Transverse colon (tissue), 4 donors: ENCODE measurements at regions not wholly inside any gene's neighbourhood (a gene's known extent, or its start where the extent isn't known, plus 50 kb on each side); places are given as distances from the start of the nearest gene placed in this dataset.

Experiments used
- DNase-seq: peaks from one replicate; pipeline ENCODE4 v3.0.0-alpha.2; 2019
- H3K27ac ChIP-seq, 4 donors: fragments of 200-600 bp; sonication (generic); 2 replicates each; pipeline ENCODE4 v1.5.1; 2016 to 2018; ENCODE audit warnings: inconsistent platforms in 4 of 4
- H3K27me3 ChIP-seq: fragments of 200-600 bp; sonication (generic); 2 replicates; pipeline ENCODE4 v1.5.1; 2017; ENCODE audit warnings: inconsistent platforms
- H3K36me3 ChIP-seq, 4 donors: fragments of 200-600 bp; sonication (generic); 2 replicates each; pipeline ENCODE4 v1.5.1; 2017 to 2019; ENCODE audit warnings: inconsistent platforms in 4 of 4
- H3K4me1 ChIP-seq, 4 donors: fragments of 200-600 bp; sonication (generic); 2 replicates each; pipeline ENCODE4 v1.5.1; 2017 to 2020; ENCODE audit warnings: inconsistent platforms in 4 of 4
- H3K4me3 ChIP-seq, 4 donors: fragments of 200-600 bp; sonication (generic); 1 replicate in 1 of 4; 2 replicates in 3 of 4; pipeline versions ENCODE4 v1.5.1 to v1.6.1; 2017 to 2019; ENCODE audit warnings: inconsistent platforms in 4 of 4
- H3K9me3 ChIP-seq, 2 donors: fragments of 200-600 bp; sonication (generic); 2 replicates each; pipeline ENCODE4 v1.5.1; 2017 to 2019; ENCODE audit warnings: inconsistent platforms in 2 of 2
- EP300 ChIP-seq: sonication (generic); formaldehyde crosslinking; IDR thresholded peaks from one replicate; pipeline ENCODE4 v1.6.1; 2017; ENCODE audit warnings: antibody characterized with exemption, low read depth
- POLR2A ChIP-seq: fragments of 450-650 bp; IDR thresholded peaks from one replicate; pipeline ENCODE4 v1.6.1; 2016; ENCODE audit warnings: antibody characterized with exemption, mild to moderate bottlenecking, moderate library complexity
- POLR2AphosphoS5 ChIP-seq, 3 donors: sonication (generic); formaldehyde crosslinking; IDR thresholded peaks; one replicate each; pipeline ENCODE4 v1.6.1; 2016; ENCODE audit warnings: antibody characterized with exemption in 3 of 3
- WGBS, 2 donors: methylation state at CpG; one replicate each; pipeline ENCODE4 v1.1.5; 2018; ENCODE audit warnings: low coverage in 1 of 2; 5-methylcytosine and 5-hydroxymethylcytosine counted together
- in situ Hi-C, 4 donors: fragments of 200-750 bp; cut with MboI; loops; one replicate each; pipeline versions ENCODE4 v1.15.0 to v1.15.1; 2017; ENCODE audit warnings: low sequenced_read_pairs in 3 of 4, low pct_ligation_motif_present in 1 of 4, low pct_unique_long_range_greater_than_20kb in 1 of 4
- intact Hi-C: fragments of 100-400 bp; cut with DNase I; formaldehyde crosslinking; loops from one replicate; pipeline ENCODE4 v1.15.1; 2023; ENCODE audit warnings: low total_unique reads
- TF ChIP-seq, protein P1 (sequence below), 5 experiments: fragments of 200-600 bp in 3 of 5; fragments of 450-650 bp in 2 of 5; sonication (generic) in 3 of 5; IDR thresholded peaks; 1 replicate in 2 of 5; 2 replicates in 3 of 5; pipeline ENCODE4 v1.5.1; 2016 to 2017; ENCODE audit warnings: antibody characterized with exemption in 5 of 5, inconsistent platforms in 3 of 5, mild to moderate bottlenecking in 2 of 5, moderate library complexity in 1 of 5

DNA sequence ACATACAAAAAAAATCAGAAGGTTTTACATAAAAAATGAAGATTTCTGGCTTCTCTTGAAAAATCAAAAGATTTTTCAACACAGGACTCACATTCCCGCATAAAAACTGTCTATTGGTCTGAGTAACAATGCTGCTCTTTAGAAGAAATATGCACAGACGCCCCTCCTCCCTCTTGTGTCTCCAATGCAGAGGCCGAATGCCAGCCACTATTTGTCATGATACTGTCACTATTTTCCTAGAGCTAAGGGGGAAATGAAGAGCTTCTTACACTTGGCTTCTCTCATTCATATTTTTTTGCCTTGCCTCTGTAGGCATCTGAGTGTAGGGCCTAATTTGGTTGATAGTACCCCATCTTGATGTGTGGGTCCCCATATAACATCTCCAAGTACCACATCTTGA lies 98.0 kb downstream of the BBS10 start:
- no peak for DNase-seq
- in situ Hi-C loops (no loop called here), intact Hi-C loops (no loop called here)
- no peaks in the 10 kb centered on the region for H3K4me1 ChIP-seq
- TF ChIP-seq POLR2A (no peak), POLR2AphosphoS5 (IDR thresholded peaks at IDR 0.05) (no peak), EP300 (no peak)
- TF ChIP-seq, protein P1, sequence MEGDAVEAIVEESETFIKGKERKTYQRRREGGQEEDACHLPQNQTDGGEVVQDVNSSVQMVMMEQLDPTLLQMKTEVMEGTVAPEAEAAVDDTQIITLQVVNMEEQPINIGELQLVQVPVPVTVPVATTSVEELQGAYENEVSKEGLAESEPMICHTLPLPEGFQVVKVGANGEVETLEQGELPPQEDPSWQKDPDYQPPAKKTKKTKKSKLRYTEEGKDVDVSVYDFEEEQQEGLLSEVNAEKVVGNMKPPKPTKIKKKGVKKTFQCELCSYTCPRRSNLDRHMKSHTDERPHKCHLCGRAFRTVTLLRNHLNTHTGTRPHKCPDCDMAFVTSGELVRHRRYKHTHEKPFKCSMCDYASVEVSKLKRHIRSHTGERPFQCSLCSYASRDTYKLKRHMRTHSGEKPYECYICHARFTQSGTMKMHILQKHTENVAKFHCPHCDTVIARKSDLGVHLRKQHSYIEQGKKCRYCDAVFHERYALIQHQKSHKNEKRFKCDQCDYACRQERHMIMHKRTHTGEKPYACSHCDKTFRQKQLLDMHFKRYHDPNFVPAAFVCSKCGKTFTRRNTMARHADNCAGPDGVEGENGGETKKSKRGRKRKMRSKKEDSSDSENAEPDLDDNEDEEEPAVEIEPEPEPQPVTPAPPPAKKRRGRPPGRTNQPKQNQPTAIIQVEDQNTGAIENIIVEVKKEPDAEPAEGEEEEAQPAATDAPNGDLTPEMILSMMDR (IDR thresholded peaks at IDR 0.05): no peak
- no peak overlapping the region for H3K27ac ChIP-seq
- H3K27me3 ChIP-seq: no peaks in the 10 kb centered on the region
- 57 to 65% methylated on average over 1 to 3 of the region's 3 CpGs for WGBS, 2 donors
- H3K4me3 ChIP-seq: no peak overlapping the region
- H3K36me3 ChIP-seq: no peaks in the 10 kb centered on the region
- no peaks in the 10 kb centered on the region for H3K9me3 ChIP-seq

- Histone ChIP-seq H3K27me3 (no peaks in the 10 kb centered on the region), H3K4me1 (no peaks in the 10 kb centered on the region), H3K36me3 (no peaks in the 10 kb centered on the region), H3K27ac (no peak overlapping the region), H3K9me3 (no peaks in the 10 kb centered on the region), H3K4me3 (no peak overlapping the region)
- WGBS, 2 donors: 67 to 83% methylated on average over 2 of the region's 2 CpGs
- intact Hi-C loops: no loop called here
- no peak for TF ChIP-seq POLR2A
- no peak for TF ChIP-seq POLR2AphosphoS5 (IDR thresholded peaks at IDR 0.05)
- in situ Hi-C loops: no loop called here
- no peak for DNase-seq
These were observed 98.7 kb downstream of the BBS10 start for GRCh38 chr12:76249501-76249900.

DNA sequence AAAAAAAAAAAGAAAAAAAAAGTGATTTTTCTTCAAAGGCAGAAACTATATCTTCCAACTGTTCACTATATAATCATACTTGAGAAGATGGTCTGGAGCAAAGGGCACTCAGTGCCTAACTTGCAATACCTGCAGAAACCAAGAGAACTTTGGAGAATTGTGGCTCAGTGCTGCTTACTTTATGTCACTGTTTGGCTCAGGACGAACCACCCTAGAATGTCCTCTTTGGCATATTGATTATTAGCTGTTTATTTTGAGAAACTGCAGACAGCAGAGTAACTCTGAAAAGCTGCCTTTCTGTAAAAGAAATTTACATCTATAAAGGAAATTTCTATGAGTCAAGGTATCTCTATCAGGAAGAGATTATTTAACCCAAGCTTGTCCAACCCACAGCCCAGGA lies 100.2 kb downstream of the BBS10 start:
- no peak for DNase-seq
- 91% methylated on average over 1 of the region's 1 CpG; no CpG with 5 or more reads in 1 of the 2 donors for WGBS, 2 donors
- Histone ChIP-seq H3K9me3 (no peaks in the 10 kb centered on the region), H3K4me3 (no peak overlapping the region), H3K27me3 (no peaks in the 10 kb centered on the region), H3K27ac (no peak overlapping the region), H3K36me3 (no peaks in the 10 kb centered on the region), H3K4me1 (no peaks in the 10 kb centered on the region)
- TF ChIP-seq POLR2A: no peak
- no peak for TF ChIP-seq EP300
- TF ChIP-seq, protein P1 (IDR thresholded peaks at IDR 0.05): no peak
- TF ChIP-seq POLR2AphosphoS5 (IDR thresholded peaks at IDR 0.05): no peak
- intact Hi-C loops (no loop called here), in situ Hi-C loops (no loop called here)

DNA sequence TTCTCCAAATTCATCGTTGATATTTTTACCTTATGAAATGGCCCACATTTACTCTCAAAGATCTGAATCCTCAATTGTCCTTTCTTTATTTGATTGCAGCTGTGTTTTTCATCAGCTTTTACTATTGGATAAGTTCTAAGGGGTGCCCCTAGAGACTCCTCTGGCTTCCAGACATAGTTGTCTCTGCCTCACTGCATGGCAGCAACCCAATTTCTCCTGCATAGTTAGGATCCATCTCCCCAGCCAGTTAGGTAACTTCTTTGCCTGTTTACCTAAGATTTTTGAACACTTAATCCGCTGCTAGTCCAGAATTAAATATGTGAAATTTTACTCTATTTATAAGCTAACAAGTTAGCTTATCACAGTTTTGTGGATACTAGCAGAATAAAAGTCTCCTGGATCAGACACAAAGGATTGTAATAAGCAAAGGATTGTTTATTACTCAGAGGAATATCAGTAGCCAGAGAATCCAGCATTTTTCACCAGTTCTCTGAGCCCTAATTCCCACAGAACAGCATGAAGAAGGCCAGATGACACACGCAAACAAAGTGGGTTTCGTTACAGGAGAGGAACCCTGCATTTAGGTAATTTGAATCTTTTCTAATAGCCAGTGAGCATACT lies 101.1 kb downstream of the BBS10 start:
- in situ Hi-C loops (no loop called here), intact Hi-C loops (no loop called here)
- no peak for TF ChIP-seq EP300
- Histone ChIP-seq H3K27ac (no peak overlapping the region), H3K27me3 (no peaks in the 10 kb centered on the region), H3K4me3 (no peak overlapping the region), H3K36me3 (no peaks in the 10 kb centered on the region), H3K4me1 (no peaks in the 10 kb centered on the region), H3K9me3 (no peaks in the 10 kb centered on the region)
- WGBS, 2 donors: 63 to 85% methylated on average over 2 to 4 of the region's 4 CpGs
- DNase-seq: no peak

GRCh38 chr12:76246611-76247010 lies 101.6 kb downstream of the BBS10 start:
- 52 to 63% methylated on average over 2 of the region's 2 CpGs for WGBS, 2 donors
- Histone ChIP-seq H3K27ac (no peak overlapping the region), H3K27me3 (no peaks in the 10 kb centered on the region), H3K4me1 (no peaks in the 10 kb centered on the region), H3K4me3 (no peak overlapping the region), H3K36me3 (no peaks in the 10 kb centered on the region), H3K9me3 (no peaks in the 10 kb centered on the region)
- DNase-seq: no peak
- TF ChIP-seq, protein P1 (IDR thresholded peaks at IDR 0.05): no peak
- no peak for TF ChIP-seq POLR2AphosphoS5 (IDR thresholded peaks at IDR 0.05)
- in situ Hi-C loops (no loop called here), intact Hi-C loops (no loop called here)
